Coronary artery (tissue), 2 donors: ENCODE measurements at regions not wholly inside any gene's neighbourhood (a gene's known extent, or its start where the extent isn't known, plus 50 kb on each side); places are given as distances from the start of the nearest gene placed in this dataset.

Source experiments
- DNase-seq: peaks from one replicate; pipeline ENCODE4 v3.0.0-alpha.2; 2017; ENCODE audit warnings: low spot score
- H3K27ac ChIP-seq, 2 donors: fragments of 200-600 bp; sonication (generic); one replicate each; pipeline ENCODE4 v1.5.1; 2016 to 2019
- H3K4me3 ChIP-seq: fragments of 200-600 bp; sonication (generic); 2 replicates; pipeline ENCODE4 v1.5.1; 2016; ENCODE audit warnings: mild to moderate bottlenecking, moderate library complexity
- TF ChIP-seq, protein P1 (sequence below): fragments of 200-600 bp; sonication (generic); IDR thresholded peaks from one replicate; pipeline ENCODE4 v1.5.1; 2019; ENCODE audit warnings: antibody characterized with exemption

DNA sequence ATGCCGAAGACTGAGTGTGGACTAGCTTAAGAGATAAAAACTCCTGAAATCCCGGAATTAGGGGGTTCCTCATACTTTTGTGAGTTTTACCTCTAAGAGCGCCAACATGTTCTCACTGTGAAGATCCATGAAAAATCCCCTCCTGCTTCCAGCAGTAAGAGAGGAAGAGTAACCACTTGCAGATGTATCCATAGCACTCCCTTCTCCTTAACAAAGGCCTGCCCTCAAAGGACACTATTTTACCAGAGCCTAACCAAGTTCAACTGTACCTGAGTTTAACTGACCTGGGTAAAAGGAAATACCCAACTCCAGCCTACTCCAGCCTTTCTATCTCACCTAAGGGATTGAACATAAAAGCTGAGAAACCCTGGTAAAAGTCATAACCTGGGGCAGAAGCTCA, 280.9 kb downstream of the POLR1F start:
- Histone ChIP-seq H3K4me3 (no peak overlapping the region), H3K27ac (no peak overlapping the region)
- no peak for DNase-seq
- TF ChIP-seq, protein P1, sequence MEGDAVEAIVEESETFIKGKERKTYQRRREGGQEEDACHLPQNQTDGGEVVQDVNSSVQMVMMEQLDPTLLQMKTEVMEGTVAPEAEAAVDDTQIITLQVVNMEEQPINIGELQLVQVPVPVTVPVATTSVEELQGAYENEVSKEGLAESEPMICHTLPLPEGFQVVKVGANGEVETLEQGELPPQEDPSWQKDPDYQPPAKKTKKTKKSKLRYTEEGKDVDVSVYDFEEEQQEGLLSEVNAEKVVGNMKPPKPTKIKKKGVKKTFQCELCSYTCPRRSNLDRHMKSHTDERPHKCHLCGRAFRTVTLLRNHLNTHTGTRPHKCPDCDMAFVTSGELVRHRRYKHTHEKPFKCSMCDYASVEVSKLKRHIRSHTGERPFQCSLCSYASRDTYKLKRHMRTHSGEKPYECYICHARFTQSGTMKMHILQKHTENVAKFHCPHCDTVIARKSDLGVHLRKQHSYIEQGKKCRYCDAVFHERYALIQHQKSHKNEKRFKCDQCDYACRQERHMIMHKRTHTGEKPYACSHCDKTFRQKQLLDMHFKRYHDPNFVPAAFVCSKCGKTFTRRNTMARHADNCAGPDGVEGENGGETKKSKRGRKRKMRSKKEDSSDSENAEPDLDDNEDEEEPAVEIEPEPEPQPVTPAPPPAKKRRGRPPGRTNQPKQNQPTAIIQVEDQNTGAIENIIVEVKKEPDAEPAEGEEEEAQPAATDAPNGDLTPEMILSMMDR = no peak

DNA sequence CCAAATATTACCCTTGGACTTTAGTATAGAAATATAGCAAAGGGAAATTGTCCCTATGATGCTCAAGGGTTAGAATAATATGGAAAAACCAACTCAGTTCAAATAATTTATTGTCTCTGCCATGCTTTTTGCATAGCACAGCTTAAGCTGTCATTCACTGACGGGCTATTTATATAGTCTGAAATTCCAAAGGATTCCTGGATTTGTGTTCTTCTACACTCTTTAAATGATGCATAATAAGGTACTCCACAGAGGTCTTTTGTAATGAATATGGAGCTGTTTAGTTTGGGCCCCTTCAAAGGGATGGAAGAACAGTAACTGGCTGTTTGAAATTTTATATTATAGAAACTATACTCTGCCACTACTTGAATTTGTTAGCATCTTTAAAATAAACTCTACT, 276.6 kb upstream of the FERD3L start:
- Histone ChIP-seq H3K27ac (no peak overlapping the region), H3K4me3 (no peak overlapping the region)
- TF ChIP-seq, protein P1 = no peak
- DNase-seq = no peak

DNA sequence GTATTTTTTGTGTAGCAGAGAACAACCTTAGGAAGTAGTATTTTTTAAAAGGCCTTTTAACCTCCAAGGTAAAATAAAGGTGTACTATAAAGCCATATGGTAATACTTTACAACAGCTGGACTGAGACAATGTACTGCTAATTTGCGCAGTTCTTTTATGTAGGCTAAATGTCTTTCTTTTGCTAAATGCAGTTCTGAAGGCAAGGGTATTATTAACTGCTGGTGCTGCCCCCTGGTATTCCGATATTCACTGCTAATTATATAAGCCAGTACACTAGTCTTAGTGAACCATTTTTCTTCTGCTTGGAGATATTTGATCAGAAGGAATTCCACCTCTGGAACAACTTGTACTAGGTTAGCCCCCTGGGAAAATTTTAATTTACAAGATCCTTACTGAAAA, 272.0 kb upstream of the FERD3L start:
- no peak for DNase-seq
- H3K27ac ChIP-seq = no peak overlapping the region
- TF ChIP-seq, protein P1 = no peak
- H3K4me3 ChIP-seq = no peak overlapping the region

DNA sequence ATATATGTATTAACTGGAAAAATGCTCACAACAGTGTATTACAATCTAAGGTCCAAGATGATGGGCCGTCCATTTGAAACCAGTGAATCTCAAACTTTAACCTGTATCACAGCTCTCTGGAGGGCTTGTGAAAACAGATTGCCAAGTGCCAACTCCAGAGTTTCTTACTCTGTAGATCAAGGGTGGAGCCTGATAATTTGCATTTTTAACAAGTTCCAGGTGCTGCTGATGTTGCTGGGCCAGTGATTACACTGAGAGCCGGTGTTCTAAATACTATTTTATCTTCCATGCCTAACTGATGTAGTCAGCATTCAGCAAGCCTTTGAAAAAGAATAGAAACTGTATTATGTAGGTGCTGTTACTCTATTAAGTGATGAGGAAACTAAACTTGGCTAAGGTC, 269.9 kb upstream of the FERD3L start:
- no peak for DNase-seq
- Histone ChIP-seq H3K4me3 (no peak overlapping the region), H3K27ac (no peak overlapping the region)
- TF ChIP-seq, protein P1 = no peak

DNA sequence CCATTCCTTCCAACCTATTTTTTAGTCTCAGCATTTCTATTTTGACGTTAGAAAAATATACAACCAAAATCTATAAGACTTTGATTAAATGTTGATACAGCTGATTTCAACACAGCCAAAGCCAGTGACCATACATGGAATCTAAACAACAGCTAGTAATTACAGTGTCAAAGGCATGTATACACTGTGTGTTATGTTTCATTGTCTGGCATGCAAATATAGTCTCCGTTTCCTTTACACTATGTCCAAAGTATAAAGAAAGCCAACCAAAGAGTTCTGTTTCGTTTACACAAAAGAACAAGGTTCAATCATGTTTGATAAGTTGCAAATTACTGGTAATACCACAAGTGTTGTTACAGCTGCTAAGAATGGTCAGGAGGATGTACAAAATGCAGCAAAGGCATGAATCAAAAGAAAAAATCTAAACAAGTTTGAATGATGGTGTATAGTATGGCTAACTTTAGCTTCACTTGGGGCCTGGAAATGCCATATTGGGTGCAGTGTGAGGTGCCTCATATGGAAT, 268.3 kb upstream of the FERD3L start:
- no peak for DNase-seq
- Histone ChIP-seq H3K27ac (no peak overlapping the region), H3K4me3 (no peak overlapping the region)
- TF ChIP-seq, protein P1 = no peak

DNA sequence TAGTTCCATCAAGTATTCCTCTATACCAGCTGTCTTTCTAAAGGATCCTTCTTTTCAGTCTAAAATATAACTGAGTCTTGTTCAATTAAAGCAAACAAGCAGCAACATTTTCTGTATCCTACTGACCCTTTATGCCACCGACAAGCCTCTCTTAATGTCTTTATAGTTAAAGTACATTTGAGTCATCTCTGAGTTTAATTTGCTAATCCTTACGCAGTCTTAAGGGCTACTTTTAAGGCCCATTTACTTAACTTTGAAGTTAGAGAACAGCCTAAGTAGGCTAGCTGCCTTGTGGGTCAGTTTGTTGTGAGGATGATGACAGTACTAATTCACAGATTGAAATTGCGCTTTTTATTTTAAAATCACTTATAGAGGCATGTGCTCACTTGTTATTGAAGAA, 265.5 kb upstream of the FERD3L start:
- no peak overlapping the region for H3K4me3 ChIP-seq
- DNase-seq = no peak
- H3K27ac ChIP-seq = no peak overlapping the region
- TF ChIP-seq, protein P1 = no peak

DNA sequence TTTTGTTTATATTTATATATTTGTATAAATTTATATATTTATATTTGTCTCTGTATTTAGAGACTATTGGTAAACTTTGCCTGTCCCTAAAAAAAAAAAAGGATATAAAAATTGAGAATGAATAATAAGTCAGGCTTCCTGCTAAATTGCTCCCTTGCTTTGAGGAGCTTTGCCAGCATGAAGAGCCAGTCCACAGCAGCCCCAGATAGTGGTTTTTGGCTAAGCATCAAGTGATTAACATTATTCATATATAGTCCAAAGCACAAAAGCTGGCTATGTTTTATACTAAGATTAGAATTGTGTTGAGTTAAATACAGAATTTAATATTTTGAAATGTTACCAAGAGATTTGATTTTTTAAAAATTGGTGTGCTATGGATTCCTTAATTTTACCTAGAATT, 264.9 kb upstream of the FERD3L start:
- H3K4me3 ChIP-seq = no peak overlapping the region
- DNase-seq = no peak

More for the DNA sequence above, 264.9 kb upstream of the FERD3L start:
- H3K27ac ChIP-seq = no peak overlapping the region
- TF ChIP-seq, protein P1 = no peak
